HepG2 (cell line): ENCODE measurements at regions not wholly inside any gene's neighbourhood (a gene's known extent, or its start where the extent isn't known, plus 50 kb on each side); places are given as distances from the start of the nearest gene placed in this dataset.

Experiments used
- ATAC-seq: fragments of 200-7000 bp; cut with Tn5 transposase; 3 replicates; pipeline ENCODE4 v1.9.1; 2020; ENCODE audit warnings: mild to moderate bottlenecking, moderate library complexity
- BruUV-seq: library from RNA; stranded (reverse); fragments of 400-500 nt; replicated peaks from 2 replicates; lab custom pipeline; 2021; lab: Mats Ljungman, UMichigan
- CTCF ChIA-PET: fragments of 300-600 bp; formaldehyde crosslinking; extraction: SDS; loops from one replicate; lab custom pipeline; 2021; ENCODE audit warnings: low total read pairs, inconsistent platforms, low intra/inter-chr PET ratio; lab: Yijun Ruan, JAX
- POLR2A ChIA-PET: fragments of 350-600 bp; sonication (Branson Sonifier 250); formaldehyde crosslinking; loops from one replicate; lab custom pipeline; 2020; ENCODE audit warnings: antibody characterized with exemption, inconsistent platforms; lab: Yijun Ruan, JAX
- DNase-seq: peaks from one replicate; pipeline ENCODE4 v3.0.0-alpha.2; 2015; ENCODE audit warnings: low spot score
- FAIRE-seq: peaks from 3 replicates; lab custom pipeline; 2011; peaks lifted over from hg19 to GRCh38; lab: Jason Lieb, UNC
- H2AFZ ChIP-seq: one replicate; pipeline ENCODE4 v1.6.1; 2011; ENCODE audit warnings: low read length, inconsistent platforms
- H3K27ac ChIP-seq: fragments of 300-600 bp; 3 replicates; pipeline ENCODE4 v1.8.0; 2011; ENCODE audit warnings: mixed run types, mild to moderate bottlenecking, mixed read lengths, low read length, inconsistent platforms; ENCODE audit not compliant: insufficient read depth; ENCODE audit errors: extremely low read length
- H3K27me3 ChIP-seq, 2 experiments: fragments of 200-600 bp in 1 of 2; 2 replicates in 1 of 2; 3 replicates in 1 of 2; pipeline versions ENCODE4 v1.6.0 to v1.8.0; 2011; ENCODE audit warnings: low read length in 2 of 2, mild to moderate bottlenecking in 2 of 2, moderate library complexity in 2 of 2, inconsistent platforms in 1 of 2; ENCODE audit not compliant: insufficient read depth in 2 of 2, control insufficient read depth in 1 of 2
- H3K36me3 ChIP-seq, 2 experiments: fragments of 200-600 bp in 1 of 2; replicated peaks in 1 of 2; 2 replicates in 1 of 2; 3 replicates in 1 of 2; pipeline versions ENCODE4 v1.5.1 to v1.8.0; 2011; ENCODE audit warnings: low read length in 2 of 2, inconsistent platforms in 1 of 2; ENCODE audit not compliant: insufficient read depth in 2 of 2, control insufficient read depth in 1 of 2
- H3K4me1 ChIP-seq: 2 replicates; pipeline ENCODE4 v1.5.1; 2012; ENCODE audit warnings: low read length, inconsistent platforms; ENCODE audit not compliant: insufficient read depth
- H3K4me2 ChIP-seq: 2 replicates; pipeline ENCODE4 v1.6.0; 2011; ENCODE audit warnings: low read depth, low read length, inconsistent platforms
- H3K4me3 ChIP-seq, 3 experiments: fragments of 200-600 bp in 1 of 3; sonication (generic), shearing (Covaris generic) in 1 of 3; replicated peaks in 1 of 3; 2 replicates each; pipeline ENCODE4 v1.5.1; 2011 to 2016; ENCODE audit warnings: low read length in 3 of 3, inconsistent platforms in 2 of 3, low read depth in 2 of 3, mild to moderate bottlenecking in 2 of 3, control low read depth in 1 of 3, mixed read lengths in 1 of 3; ENCODE audit not compliant: insufficient read depth in 1 of 3
- H3K79me2 ChIP-seq: one replicate; pipeline ENCODE4 v1.6.1; 2011; ENCODE audit warnings: low read length, inconsistent platforms; ENCODE audit not compliant: insufficient read depth
- H3K9ac ChIP-seq: 2 replicates; pipeline ENCODE4 v1.6.0; 2011; ENCODE audit warnings: mild to moderate bottlenecking, low read depth, low read length, inconsistent platforms; ENCODE audit not compliant: insufficient read depth
- H3K9me3 ChIP-seq: 2 replicates; pipeline ENCODE4 v1.5.1; 2012; ENCODE audit warnings: mild to moderate bottlenecking, low read length
- H4K20me1 ChIP-seq: 2 replicates; pipeline ENCODE4 v1.6.0; 2011; ENCODE audit warnings: inconsistent platforms, mild to moderate bottlenecking, low read length, moderate library complexity; ENCODE audit not compliant: insufficient read depth
- ATF6 ChIP-seq: sonication (generic); formaldehyde crosslinking; conservative IDR thresholded peaks from 2 replicates; pipeline ENCODE4 v1.4.0; 2020; ENCODE audit warnings: missing genetic modification reagents
- FLYWCH1 ChIP-seq: sonication (generic); formaldehyde crosslinking; IDR thresholded peaks from 2 replicates; pipeline ENCODE4 v1.8.1; 2023; ENCODE audit warnings: mild to moderate bottlenecking, missing genetic modification reagents
- JUND ChIP-seq: sonication (generic); formaldehyde crosslinking; IDR thresholded peaks from 2 replicates; pipeline ENCODE4 v1.8.0; 2022; ENCODE audit warnings: mild to moderate bottlenecking, missing genetic modification reagents
- MBD4 ChIP-seq: IDR thresholded peaks from 2 replicates; pipeline ENCODE4 v1.6.1; 2012; ENCODE audit warnings: low read length, inconsistent platforms, borderline replicate concordance
- NFATC3 ChIP-seq: sonication (generic); formaldehyde crosslinking; IDR thresholded peaks from 2 replicates; pipeline ENCODE4 v1.5.1; 2020; ENCODE audit warnings: mild to moderate bottlenecking, missing genetic modification reagents
- XBP1 ChIP-seq: sonication (generic); formaldehyde crosslinking; IDR thresholded peaks from 2 replicates; pipeline ENCODE4 v1.5.0; 2020; ENCODE audit warnings: missing genetic modification reagents
- ZNF33B ChIP-seq: sonication (generic); formaldehyde crosslinking; IDR thresholded peaks from 2 replicates; pipeline ENCODE4 v1.5.1; 2020; ENCODE audit warnings: mild to moderate bottlenecking, missing genetic modification reagents
- ZNF547 ChIP-seq: sonication (generic); formaldehyde crosslinking; IDR thresholded peaks from 2 replicates; pipeline ENCODE4 v1.5.1; 2020; ENCODE audit warnings: mild to moderate bottlenecking, missing genetic modification reagents
- ZNF652 ChIP-seq: IDR thresholded peaks from 2 replicates; pipeline ENCODE4 v1.6.1; 2016; ENCODE audit warnings: low read depth, borderline replicate concordance
- ZNF850 ChIP-seq: sonication (generic); formaldehyde crosslinking; conservative IDR thresholded peaks from 2 replicates; pipeline ENCODE4 v1.9.0; 2021; ENCODE audit warnings: mild to moderate bottlenecking, missing genetic modification reagents
- ZZZ3 ChIP-seq: sonication (generic); formaldehyde crosslinking; IDR thresholded peaks from 2 replicates; pipeline ENCODE4 v1.4.0; 2020; ENCODE audit warnings: missing genetic modification reagents, mild to moderate bottlenecking, borderline replicate concordance
- WGBS: methylation state at CpG from one replicate; pipeline ENCODE4 v1.1.6; 2017; ENCODE audit warnings: low lambda C conversion rate; 5-methylcytosine and 5-hydroxymethylcytosine counted together
- in situ Hi-C: cut with HindIII; loops from 2 replicates; pipeline ENCODE4 v1.10.0; 2017; ENCODE audit warnings: low pct_unique_long_range_greater_than_20kb; ENCODE audit not compliant: extremely low pct_ligation_motif_present
- intact Hi-C: fragments of 100-400 bp; cut with micrococcal nuclease; formaldehyde crosslinking; loops from one replicate; pipeline ENCODE4 v1.10.0; 2022; ENCODE audit not compliant: unreplicated experiment
- TF ChIP-seq, protein P1 (sequence below): sonication (generic); formaldehyde crosslinking; IDR thresholded peaks from 2 replicates; pipeline ENCODE4 v1.4.0; 2020; ENCODE audit warnings: missing genetic modification reagents
- TF ChIP-seq, protein P2 (sequence below): sonication (generic); formaldehyde crosslinking; IDR thresholded peaks from 2 replicates; pipeline ENCODE4 v1.5.1; 2020; ENCODE audit warnings: missing genetic modification reagents, mild to moderate bottlenecking, borderline replicate concordance

- Histone ChIP-seq H3K4me2 (no peak overlapping the region), H3K27me3 (no peaks in the 10 kb centered on the region), H3K9me3 (peaks cover 78% of the 10 kb centered on the region), H3K27ac (no peak overlapping the region), H3K4me1 (no peaks in the 10 kb centered on the region), H4K20me1 (no peaks in the 10 kb centered on the region), H3K9ac (no peak overlapping the region), H3K4me3 (no peak overlapping the region), H2AFZ (no peak overlapping the region), H3K36me3 (no peaks in the 10 kb centered on the region), H3K79me2 (no peaks in the 10 kb centered on the region)
- BruUV-seq, result no TSS peak
- intact Hi-C loops, result no loop called here
- ChIA-PET POLR2A (no interaction called here), CTCF (no interaction called here)
- 0% methylated on average over 3 of the region's 3 CpGs for WGBS
- FAIRE-seq (no peak), DNase-seq (no peak), ATAC-seq (no peak)
- in situ Hi-C loops, result no loop called here
- no peak for TF ChIP-seq ZNF547 (CRISPR knock-in tag)
- no peak for TF ChIP-seq NFATC3 (CRISPR knock-in tag)
- TF ChIP-seq XBP1 (CRISPR knock-in tag), result no peak
- TF ChIP-seq ATF6, result no peak
Observed at GRCh38 chr3:1456781-1457311, 364.0 kb downstream of the CNTN6 start.

DNA sequence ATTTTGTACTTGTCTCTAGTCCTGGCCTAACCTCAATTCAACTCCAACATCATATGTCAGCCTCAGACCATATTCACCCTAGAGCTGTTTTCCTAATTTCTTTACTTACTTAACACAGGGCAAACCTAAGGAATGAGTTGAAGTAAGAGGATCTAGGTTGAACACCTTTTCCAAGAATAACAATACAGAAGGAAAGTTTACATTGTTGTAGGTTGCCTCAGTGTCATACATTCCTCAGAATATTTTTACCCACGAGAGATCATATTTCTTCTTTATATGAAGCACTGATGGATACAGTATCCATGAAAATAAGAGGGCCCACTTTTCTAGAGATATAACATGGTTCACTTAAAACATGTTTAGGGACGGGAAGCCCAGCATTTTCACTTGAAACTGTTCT, 369.5 kb downstream of the CNTN6 start:
- no TSS peak for BruUV-seq
- Histone ChIP-seq H3K27ac (no peak overlapping the region), H4K20me1 (no peaks in the 10 kb centered on the region), H3K27me3 (no peaks in the 10 kb centered on the region), H2AFZ (no peak overlapping the region), H3K9me3 (peaks cover 78% of the 10 kb centered on the region), H3K4me3 (no peak overlapping the region), H3K4me2 (no peak overlapping the region), H3K9ac (no peak overlapping the region), H3K79me2 (no peaks in the 10 kb centered on the region), H3K36me3 (no peaks in the 10 kb centered on the region), H3K4me1 (no peaks in the 10 kb centered on the region)
- intact Hi-C loops, result no loop called here
- ATAC-seq, result no peak
- CTCF ChIA-PET, result no interaction called here
- POLR2A ChIA-PET, result no interaction called here
- 2% methylated on average over 2 of the region's 2 CpGs for WGBS
- in situ Hi-C loops, result no loop called here
- FAIRE-seq, result no peak
- no peak for DNase-seq
- TF ChIP-seq ZNF652 (CRISPR knock-in tag) (no peak), ZNF850 (CRISPR knock-in tag) (no peak), ZNF33B (CRISPR knock-in tag) (no peak), FLYWCH1 (CRISPR knock-in tag) (no peak), JUND (CRISPR knock-in tag) (no peak), MBD4 (no peak), ZZZ3 (CRISPR knock-in tag) (no peak)
- TF ChIP-seq, protein P1, sequence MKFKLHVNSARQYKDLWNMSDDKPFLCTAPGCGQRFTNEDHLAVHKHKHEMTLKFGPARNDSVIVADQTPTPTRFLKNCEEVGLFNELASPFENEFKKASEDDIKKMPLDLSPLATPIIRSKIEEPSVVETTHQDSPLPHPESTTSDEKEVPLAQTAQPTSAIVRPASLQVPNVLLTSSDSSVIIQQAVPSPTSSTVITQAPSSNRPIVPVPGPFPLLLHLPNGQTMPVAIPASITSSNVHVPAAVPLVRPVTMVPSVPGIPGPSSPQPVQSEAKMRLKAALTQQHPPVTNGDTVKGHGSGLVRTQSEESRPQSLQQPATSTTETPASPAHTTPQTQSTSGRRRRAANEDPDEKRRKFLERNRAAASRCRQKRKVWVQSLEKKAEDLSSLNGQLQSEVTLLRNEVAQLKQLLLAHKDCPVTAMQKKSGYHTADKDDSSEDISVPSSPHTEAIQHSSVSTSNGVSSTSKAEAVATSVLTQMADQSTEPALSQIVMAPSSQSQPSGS (CRISPR knock-in tag), result no peak
- TF ChIP-seq, protein P2, sequence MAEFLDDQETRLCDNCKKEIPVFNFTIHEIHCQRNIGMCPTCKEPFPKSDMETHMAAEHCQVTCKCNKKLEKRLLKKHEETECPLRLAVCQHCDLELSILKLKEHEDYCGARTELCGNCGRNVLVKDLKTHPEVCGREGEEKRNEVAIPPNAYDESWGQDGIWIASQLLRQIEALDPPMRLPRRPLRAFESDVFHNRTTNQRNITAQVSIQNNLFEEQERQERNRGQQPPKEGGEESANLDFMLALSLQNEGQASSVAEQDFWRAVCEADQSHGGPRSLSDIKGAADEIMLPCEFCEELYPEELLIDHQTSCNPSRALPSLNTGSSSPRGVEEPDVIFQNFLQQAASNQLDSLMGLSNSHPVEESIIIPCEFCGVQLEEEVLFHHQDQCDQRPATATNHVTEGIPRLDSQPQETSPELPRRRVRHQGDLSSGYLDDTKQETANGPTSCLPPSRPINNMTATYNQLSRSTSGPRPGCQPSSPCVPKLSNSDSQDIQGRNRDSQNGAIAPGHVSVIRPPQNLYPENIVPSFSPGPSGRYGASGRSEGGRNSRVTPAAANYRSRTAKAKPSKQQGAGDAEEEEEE (CRISPR knock-in tag), result no peak
